GM12878 (cell line): ENCODE measurements at regions not wholly inside any gene's neighbourhood (a gene's known extent, or its start where the extent isn't known, plus 50 kb on each side); places are given as distances from the start of the nearest gene placed in this dataset.

Experiments used
- E2F8 ChIP-seq: fragments of 450-650 bp; IDR thresholded peaks from 2 replicates; pipeline ENCODE4 v1.6.1; 2018; ENCODE audit warnings: mild to moderate bottlenecking, low read depth, moderate library complexity; ENCODE audit not compliant: partially characterized antibody
- GABPA ChIP-seq: IDR thresholded peaks from 2 replicates; pipeline ENCODE4 v1.6.1; 2014; ENCODE audit warnings: antibody characterized with exemption, low read depth, mild to moderate bottlenecking, inconsistent platforms
- POLR2A ChIP-seq: IDR thresholded peaks from 2 replicates; pipeline ENCODE4 v1.6.1; 2011; ENCODE audit warnings: low read depth, mild to moderate bottlenecking, low read length
- RFX5 ChIP-seq: IDR thresholded peaks from 2 replicates; pipeline ENCODE4 v1.6.1; 2011; ENCODE audit warnings: low read depth, low read length, improper control_type of control experiment
- TF ChIP-seq, protein P1 (sequence below): fragments of 450-650 bp; IDR thresholded peaks from 2 replicates; pipeline ENCODE4 v1.6.1; 2016; ENCODE audit warnings: mild to moderate bottlenecking

- TF ChIP-seq, protein P1, sequence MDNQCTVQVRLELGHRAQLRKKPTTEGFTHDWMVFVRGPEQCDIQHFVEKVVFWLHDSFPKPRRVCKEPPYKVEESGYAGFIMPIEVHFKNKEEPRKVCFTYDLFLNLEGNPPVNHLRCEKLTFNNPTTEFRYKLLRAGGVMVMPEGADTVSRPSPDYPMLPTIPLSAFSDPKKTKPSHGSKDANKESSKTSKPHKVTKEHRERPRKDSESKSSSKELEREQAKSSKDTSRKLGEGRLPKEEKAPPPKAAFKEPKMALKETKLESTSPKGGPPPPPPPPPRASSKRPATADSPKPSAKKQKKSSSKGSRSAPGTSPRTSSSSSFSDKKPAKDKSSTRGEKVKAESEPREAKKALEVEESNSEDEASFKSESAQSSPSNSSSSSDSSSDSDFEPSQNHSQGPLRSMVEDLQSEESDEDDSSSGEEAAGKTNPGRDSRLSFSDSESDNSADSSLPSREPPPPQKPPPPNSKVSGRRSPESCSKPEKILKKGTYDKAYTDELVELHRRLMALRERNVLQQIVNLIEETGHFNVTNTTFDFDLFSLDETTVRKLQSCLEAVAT: no peak
- TF ChIP-seq GABPA: no peak
- no peak for TF ChIP-seq RFX5
- no peak for TF ChIP-seq POLR2A
- no peak for TF ChIP-seq E2F8
Measured at GRCh38 chr3:18132991-18133390, 292.1 kb downstream of the SATB1 start.
